ENCODE measurements at regions not wholly inside any gene's neighbourhood (a gene's known extent, or its start where the extent isn't known, plus 50 kb on each side); places are given as distances from the start of the nearest gene placed in this dataset.

- no peak for DNase-seq
Measured at GRCh38 chr3:182739619-182740018, 53.7 kb upstream of the ATP11B start.

- no peak for DNase-seq
Measured at GRCh38 chr3:182740710-182741109, 52.6 kb upstream of the ATP11B start.

- DNase-seq = no peak
Measured at GRCh38 chr3:182741214-182741613, 52.1 kb upstream of the ATP11B start.

Data from CD4-positive, alpha-beta T cell treated with Interleukin-12 subunit alpha and Interleukin-12 subunit beta, for 1 hour (primary cell).